ENCODE measurements at regions not wholly inside any gene's neighbourhood (a gene's known extent, or its start where the extent isn't known, plus 50 kb on each side); places are given as distances from the start of the nearest gene placed in this dataset.

DNA sequence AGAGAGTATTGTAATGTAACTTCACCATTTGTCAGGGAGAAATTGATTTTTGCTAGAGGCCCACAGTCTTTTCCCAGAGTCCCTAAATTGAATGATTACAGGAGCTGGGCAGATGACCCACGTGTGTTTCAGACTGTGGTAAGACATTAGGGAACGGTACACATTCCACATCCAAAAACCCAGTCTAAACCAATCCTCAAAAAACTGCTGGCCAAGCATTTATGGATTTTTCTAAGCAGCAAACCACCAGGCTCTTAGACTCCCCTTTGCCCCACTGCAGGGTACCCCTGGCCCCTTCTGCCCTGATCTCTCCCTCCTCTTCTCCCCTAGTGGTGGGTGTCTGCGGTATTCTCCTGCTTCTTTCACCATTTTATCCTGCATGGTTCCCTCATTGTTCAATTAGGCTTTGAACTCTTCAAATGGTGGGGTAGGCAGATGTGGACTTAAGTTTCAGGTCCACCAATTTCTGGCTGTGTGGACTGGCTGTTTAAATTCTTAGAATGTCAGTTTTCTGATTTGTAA lies 135.5 kb upstream of the SORCS3 start:
- DNase-seq (ENCODE audit: low spot score): no peak
- CTCF ChIA-PET: interaction anchor here (0.7 kb wide), 1 partner anchor 734 kb away, joined by 3 read pairs; no protein-coding TSS in a partner anchor
- POLR2A ChIA-PET (ENCODE audit: low non-redundant PET): no interaction called here
- TF ChIP-seq CTCF (conservative IDR thresholded peaks at IDR 0.05; ENCODE audit: low read depth): no peak
- H3K27ac ChIP-seq: no peak overlapping the region

DNA sequence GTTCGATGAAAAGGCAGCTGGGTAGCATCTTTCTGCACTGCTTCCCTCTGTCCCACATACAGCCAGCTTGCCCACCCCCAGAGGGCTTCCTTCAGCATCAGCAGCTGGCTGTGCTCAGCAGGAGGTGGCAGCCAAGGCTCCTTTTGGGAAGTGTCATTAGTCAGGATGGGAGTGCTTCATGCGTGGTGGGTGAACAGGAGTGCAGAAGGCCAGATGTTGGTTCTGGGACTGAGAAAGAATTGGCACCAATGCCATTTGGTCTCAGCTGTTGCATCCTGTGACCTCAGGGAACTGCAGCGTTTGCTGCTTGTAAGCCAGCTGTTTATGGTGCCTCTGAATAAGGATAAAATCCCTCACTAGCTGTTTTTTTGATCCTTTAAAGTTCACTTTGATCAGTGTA lies 131.1 kb upstream of the SORCS3 start:
- ChIA-PET CTCF (no interaction called here), POLR2A (ENCODE audit: low non-redundant PET) (no interaction called here)
- no peak overlapping the region for H3K27ac ChIP-seq
- DNase-seq (ENCODE audit: low spot score): no peak
- TF ChIP-seq CTCF (conservative IDR thresholded peaks at IDR 0.05; ENCODE audit: low read depth): no peak

DNA sequence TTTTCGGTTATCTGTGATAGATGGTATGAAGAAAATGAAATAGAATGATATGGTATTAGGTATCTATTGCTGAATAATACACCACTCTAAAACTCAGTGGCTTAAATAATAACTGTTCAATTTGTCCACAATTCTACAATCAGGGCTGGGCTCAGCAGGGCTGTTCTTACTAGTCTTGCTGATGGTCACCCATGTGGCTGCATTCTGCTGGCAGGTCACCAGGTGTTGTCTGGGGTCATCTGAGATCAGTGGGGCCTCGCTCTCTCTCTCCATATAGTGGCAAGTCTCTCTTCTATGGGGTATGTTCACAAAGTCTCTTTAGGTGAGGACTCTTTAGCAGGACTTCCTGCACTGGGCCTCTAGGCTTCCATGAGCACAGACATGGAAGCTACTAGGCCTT lies 130.4 kb upstream of the SORCS3 start:
- H3K27ac ChIP-seq: no peak overlapping the region
- no peak for TF ChIP-seq CTCF (conservative IDR thresholded peaks at IDR 0.05; ENCODE audit: low read depth)
- DNase-seq (ENCODE audit: low spot score): no peak
- POLR2A ChIA-PET (ENCODE audit: low non-redundant PET): no interaction called here
- CTCF ChIA-PET: no interaction called here

DNA sequence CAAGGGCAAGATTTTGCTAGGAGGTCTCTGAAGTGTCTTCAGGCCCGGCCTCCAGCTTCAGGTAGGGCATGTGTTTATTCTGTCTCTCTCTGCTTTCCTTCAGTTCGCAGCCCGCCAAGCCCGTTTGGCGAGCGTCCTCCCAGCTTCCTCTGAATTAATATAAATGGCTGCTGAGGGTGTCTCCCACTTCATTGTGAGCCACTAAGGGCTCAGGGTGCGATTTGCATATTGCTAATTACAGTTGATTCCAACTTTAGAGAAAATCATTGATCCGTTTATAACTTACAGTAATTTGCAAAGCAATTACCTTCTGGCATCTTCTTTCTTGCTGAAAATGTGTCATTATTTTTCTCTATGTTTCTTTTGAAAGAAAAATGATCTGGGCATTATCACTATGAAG lies 128.3 kb upstream of the SORCS3 start:
- CTCF ChIA-PET: no interaction called here
- POLR2A ChIA-PET (ENCODE audit: low non-redundant PET): no interaction called here
- TF ChIP-seq CTCF (conservative IDR thresholded peaks at IDR 0.05; ENCODE audit: low read depth): no peak
- no peak overlapping the region for H3K27ac ChIP-seq
- no peak for DNase-seq (ENCODE audit: low spot score)

- POLR2A ChIA-PET (ENCODE audit: low non-redundant PET): interaction anchor here (0.5 kb wide), 1 partner anchor 102 kb away, joined by 4 read pairs; no protein-coding TSS in a partner anchor
- CTCF ChIA-PET: interaction anchor here (0.7 to 1.1 kb wide), 2 partner anchors 10 to 1832 kb away, joined by 3 to 4 read pairs; no protein-coding TSS in a partner anchor
- DNase-seq (ENCODE audit: low spot score): no peak
- H3K27ac ChIP-seq: no peak overlapping the region
- TF ChIP-seq CTCF (conservative IDR thresholded peaks at IDR 0.05; ENCODE audit: low read depth): no peak
Measured at GRCh38 chr10:104515678-104516199, 125.4 kb upstream of the SORCS3 start.

GRCh38 chr10:104516986-104517385 lies 124.1 kb upstream of the SORCS3 start:
- DNase-seq (ENCODE audit: low spot score): no peak
- no peak overlapping the region for H3K27ac ChIP-seq
- CTCF ChIA-PET: interaction anchor here (0.6 to 1.1 kb wide), 3 partner anchors 9 to 226 kb away, joined by 3 read pairs; no protein-coding TSS in a partner anchor
- TF ChIP-seq CTCF (conservative IDR thresholded peaks at IDR 0.05; ENCODE audit: low read depth): no peak
- POLR2A ChIA-PET (ENCODE audit: low non-redundant PET): no interaction called here
